ENCODE measurements at regions not wholly inside any gene's neighbourhood (a gene's known extent, or its start where the extent isn't known, plus 50 kb on each side); places are given as distances from the start of the nearest gene placed in this dataset.

DNA sequence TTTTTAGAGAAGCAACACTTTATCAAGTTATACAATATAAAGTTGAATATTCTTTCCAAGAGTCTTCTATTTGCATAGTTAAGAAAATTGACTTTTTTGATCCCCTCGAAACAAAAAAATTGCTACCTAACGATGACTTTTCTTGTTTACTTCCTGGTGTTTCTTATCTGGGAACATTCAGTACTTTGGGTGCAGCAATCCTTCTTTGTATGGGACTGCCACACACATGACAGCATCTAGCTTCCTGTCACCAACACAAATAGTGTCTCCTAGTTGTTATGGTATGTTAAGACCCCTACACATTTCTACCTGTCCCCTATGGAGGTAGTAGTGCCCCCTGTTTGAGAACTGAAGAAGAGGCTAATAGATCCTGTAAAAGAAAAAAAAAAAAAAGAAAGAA is 841.7 kb upstream of the FAT3 start:
- TF ChIP-seq, protein P1, sequence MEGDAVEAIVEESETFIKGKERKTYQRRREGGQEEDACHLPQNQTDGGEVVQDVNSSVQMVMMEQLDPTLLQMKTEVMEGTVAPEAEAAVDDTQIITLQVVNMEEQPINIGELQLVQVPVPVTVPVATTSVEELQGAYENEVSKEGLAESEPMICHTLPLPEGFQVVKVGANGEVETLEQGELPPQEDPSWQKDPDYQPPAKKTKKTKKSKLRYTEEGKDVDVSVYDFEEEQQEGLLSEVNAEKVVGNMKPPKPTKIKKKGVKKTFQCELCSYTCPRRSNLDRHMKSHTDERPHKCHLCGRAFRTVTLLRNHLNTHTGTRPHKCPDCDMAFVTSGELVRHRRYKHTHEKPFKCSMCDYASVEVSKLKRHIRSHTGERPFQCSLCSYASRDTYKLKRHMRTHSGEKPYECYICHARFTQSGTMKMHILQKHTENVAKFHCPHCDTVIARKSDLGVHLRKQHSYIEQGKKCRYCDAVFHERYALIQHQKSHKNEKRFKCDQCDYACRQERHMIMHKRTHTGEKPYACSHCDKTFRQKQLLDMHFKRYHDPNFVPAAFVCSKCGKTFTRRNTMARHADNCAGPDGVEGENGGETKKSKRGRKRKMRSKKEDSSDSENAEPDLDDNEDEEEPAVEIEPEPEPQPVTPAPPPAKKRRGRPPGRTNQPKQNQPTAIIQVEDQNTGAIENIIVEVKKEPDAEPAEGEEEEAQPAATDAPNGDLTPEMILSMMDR (IDR thresholded peaks at IDR 0.05; ENCODE audit: control insufficient read depth, extremely low read depth, insufficient read depth) = no peak
- no peak for DNase-seq (ENCODE audit: low read depth)
- H3K4me3 ChIP-seq (ENCODE audit: low read depth, low read length) = no peak overlapping the region

DNA sequence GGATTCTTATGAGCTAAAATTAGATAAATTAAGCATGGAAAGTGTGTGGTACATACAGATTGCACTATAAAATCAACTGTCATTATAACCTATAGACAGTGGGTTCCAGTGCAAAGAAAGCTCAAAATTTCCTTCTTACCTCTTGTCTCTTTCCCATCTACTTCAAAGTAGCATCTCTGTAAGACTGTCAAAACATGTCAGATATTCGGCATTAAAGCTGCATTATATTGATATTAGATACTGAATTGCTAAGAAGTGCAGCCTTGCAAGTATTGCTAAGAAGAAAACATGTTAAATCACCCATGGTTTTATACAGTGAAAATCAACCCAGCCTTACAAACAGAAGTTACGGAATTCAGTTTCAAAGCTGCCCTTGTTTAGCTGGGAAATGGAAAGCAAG is 849.8 kb upstream of the FAT3 start:
- TF ChIP-seq, protein P1 (IDR thresholded peaks at IDR 0.05; ENCODE audit: control insufficient read depth, extremely low read depth, insufficient read depth) = no peak
- H3K4me3 ChIP-seq (ENCODE audit: low read depth, low read length) = no peak overlapping the region
- no peak for DNase-seq (ENCODE audit: low read depth)

DNA sequence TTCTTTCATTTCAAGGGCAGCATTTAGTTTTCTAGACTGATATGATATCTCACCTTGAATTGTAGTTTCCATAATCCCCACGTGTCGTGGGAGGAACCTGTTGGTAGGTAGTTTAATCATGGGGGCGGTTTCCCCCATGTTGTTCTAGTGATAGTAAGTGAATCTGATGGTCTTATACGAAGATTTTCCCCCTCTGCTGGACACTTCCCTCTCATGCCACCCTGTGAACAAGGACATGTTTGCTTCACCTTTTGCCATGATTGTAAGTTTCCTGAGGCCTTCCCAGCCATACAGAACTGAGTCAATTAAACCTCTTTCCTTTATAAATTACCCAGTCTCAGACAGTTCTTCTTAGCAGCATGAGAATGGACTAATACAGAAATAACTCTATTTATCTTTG is 851.1 kb upstream of the FAT3 start:
- TF ChIP-seq, protein P1 (IDR thresholded peaks at IDR 0.05; ENCODE audit: control insufficient read depth, extremely low read depth, insufficient read depth) = no peak
- no peak overlapping the region for H3K4me3 ChIP-seq (ENCODE audit: low read depth, low read length)
- no peak for DNase-seq (ENCODE audit: low read depth)

DNA sequence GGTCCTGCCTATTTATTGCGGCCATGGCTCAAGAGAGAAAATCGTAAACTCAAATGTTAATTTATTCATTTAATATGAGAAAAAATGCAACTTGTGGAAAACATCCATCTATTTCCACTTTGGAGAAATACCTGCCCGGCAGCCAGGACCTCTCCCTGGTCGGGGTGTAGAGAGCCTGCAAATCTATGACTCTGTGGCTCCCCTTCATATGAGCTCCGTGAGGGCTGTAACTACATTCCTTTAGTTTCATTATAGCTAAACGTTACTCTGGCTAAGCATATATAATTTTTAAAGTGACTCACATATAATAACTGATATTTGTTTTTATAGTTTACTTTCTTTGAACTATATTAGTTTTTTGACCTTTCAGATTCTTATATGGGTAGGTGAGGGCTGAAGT is 857.8 kb upstream of the FAT3 start:
- TF ChIP-seq, protein P1 (IDR thresholded peaks at IDR 0.05; ENCODE audit: control insufficient read depth, extremely low read depth, insufficient read depth) = no peak
- no peak overlapping the region for H3K4me3 ChIP-seq (ENCODE audit: low read depth, low read length)

DNA sequence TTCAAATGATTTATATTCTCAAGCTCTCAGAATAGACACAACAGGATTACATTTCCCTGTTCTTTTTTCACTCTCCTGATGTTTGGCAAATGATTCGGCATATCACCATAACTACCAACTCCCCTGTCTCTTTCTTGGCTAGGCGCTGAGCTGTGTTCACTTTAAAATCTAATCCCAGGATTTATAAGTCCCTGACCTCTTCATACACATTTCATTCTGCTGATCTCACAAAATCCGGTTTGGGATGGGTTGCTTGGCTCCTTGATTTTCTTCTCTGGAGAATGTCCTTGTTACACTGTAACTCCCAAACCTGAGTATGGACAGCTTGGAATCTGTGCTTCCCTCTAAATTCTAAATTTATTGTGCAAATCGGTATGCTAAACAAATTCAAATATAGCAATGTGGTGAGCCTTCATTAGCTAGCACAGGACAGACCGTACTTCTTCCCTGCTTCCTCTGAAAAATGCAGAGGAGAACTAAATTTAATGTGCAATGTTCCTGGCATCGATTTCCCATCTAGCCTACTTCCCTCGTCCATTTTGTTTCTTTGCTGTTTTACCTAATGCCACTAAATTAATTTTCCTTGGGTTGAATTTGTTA is 858.5 kb upstream of the FAT3 start:
- TF ChIP-seq, protein P1 (IDR thresholded peaks at IDR 0.05; ENCODE audit: control insufficient read depth, extremely low read depth, insufficient read depth) = no peak
- no peak overlapping the region for H3K4me3 ChIP-seq (ENCODE audit: low read depth, low read length)
- DNase-seq (ENCODE audit: low read depth) = no peak

More for the DNA sequence above, 857.8 kb upstream of the FAT3 start:
- no peak for DNase-seq (ENCODE audit: low read depth)

DNA sequence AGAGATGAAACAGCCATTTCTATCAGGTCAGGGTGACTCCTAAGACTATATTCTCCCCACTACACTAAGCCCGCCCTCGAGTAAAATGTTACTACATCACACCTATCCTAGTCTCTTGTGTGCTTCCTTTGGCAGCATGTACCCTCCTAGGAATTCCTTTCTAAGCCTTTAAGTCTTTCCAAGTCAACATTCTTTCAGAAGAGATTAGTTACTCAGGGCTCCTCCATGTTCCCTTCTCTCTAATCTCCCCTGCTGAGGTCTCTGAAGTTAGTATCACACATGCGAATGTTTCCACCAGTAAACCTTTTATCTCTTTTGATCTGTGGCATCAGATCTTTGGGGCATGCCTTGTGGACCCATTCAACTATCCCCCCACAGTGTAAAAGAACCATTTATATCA is 873.7 kb upstream of the FAT3 start:
- TF ChIP-seq, protein P1 (IDR thresholded peaks at IDR 0.05; ENCODE audit: control insufficient read depth, extremely low read depth, insufficient read depth) = no peak
- no peak overlapping the region for H3K4me3 ChIP-seq (ENCODE audit: low read depth, low read length)
- no peak for DNase-seq (ENCODE audit: low read depth)

DNA sequence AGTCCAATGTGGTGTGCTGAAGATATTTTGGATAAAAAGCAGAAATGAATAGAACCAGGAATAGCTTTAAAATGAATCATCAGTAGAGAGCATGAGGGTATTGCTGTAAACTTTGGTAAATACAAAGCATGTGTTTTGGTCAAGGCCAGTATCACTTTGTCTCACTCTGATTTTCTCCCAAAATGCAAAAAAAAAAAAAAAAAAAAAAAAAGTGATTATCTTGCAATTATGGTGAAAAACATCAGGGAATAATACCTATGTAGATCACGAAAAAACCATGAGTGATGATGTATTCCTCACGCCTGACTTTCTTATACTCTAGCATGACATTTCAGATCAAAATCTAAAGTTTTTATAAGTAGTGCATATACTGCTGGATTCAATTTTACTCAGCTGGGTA is 897.9 kb upstream of the FAT3 start:
- H3K4me3 ChIP-seq (ENCODE audit: low read depth, low read length) = no peak overlapping the region
- TF ChIP-seq, protein P1 (IDR thresholded peaks at IDR 0.05; ENCODE audit: control insufficient read depth, extremely low read depth, insufficient read depth) = no peak
- no peak for DNase-seq (ENCODE audit: low read depth)

Measured in LNCaP clone FGC (cell line).